Cortex of kidney (tissue), 1 donor: ENCODE measurements at regions not wholly inside any gene's neighbourhood (a gene's known extent, or its start where the extent isn't known, plus 50 kb on each side); places are given as distances from the start of the nearest gene placed in this dataset.

Source experiments
- DNase-seq: peaks from one replicate; lab custom pipeline; 2025; lab: John Stamatoyannopoulos, UW

DNA sequence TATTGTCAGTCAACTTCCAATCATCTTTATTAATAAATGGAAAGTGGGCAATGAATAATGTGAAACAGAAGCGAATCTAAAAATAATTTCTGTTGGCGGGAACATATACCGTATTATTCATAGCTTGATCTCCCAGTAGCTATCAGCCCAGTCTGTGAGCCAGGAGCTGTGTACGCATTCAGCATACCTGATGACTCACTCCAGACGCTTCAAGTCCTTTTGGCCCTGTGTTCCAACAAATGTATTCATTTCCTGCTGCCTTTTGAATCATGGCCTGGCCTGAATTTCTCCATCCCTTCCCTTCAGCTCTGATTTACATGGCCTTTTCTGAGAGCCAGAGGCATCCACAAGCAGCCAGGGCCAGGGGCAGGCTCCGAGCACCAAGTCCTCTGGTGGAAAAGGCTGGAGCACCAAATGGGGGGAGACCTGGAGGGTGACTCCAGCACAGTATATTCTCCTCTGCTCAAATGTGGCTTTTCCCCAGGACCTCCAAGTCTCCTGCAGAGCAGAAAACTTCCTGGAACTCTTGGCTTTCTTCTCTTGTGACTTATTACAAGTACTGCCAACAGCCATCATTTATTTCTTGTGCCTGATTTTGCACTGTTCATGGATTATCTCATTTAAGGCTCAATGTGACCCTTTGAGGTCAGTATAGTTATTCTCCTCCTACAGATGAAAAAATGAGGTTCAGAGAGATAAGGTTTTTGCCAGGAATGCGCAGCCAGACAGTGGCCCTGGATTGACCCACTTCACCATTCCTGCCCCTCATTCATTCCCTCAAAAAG lies 108.7 kb downstream of the EN1 start:
- DNase-seq, result no peak

DNA sequence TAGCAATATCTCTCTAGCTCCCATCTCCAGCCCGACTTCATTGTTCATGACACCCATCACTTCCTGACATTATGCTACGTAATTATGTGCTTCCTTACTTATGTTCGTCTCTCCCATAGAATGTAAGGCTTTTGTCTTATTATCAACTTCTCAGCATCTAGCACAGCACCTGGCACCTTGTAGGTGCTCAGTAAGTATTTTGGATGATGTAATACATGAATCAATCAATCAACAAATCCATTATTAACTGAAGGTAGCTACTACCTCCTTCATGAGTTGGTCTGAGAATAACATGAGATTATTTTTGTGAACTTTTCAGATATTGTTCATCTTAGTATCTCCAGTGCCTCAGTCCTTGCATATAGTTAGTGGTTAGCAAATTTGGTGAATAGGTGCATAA lies 109.3 kb downstream of the EN1 start:
- no peak for DNase-seq

DNA sequence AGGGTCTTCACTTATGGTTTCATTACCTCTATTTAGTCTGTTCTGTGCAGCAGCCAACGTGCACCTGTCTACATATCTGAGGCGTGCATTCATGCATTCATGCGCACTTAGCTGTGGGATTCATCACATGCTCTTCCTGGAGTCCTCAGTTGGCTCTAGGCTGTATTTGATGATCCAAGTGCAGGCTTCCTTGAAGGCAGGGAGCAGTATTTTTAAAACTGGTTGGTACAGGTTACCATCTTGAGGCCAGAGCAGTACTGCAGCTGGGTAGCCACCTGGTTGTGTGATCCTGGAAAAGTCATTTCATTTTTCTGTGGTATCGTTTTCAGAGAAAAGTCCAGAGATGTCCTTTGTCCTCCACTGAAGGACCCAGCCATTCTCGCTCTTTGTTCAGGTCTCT lies 109.8 kb downstream of the EN1 start:
- no peak for DNase-seq

DNA sequence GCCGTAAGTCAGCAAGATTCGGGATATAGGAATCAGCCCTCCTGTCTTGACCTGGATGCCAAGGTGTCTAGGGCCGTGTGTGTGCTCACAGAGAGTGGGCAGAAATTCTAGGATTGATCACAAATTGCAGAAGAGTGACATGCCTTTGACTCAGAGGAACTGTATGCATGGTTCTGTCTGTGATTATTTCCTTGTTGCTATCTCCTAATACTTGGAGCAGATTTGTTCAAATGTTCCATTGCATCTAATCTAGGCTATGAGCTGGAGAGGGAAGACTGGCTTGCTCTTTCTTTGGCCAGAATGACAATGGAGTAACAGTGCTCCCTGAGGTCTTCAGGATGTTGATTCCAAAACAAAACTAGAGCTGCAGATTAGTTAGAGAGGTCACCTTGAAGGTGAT lies 115.0 kb downstream of the EN1 start:
- no peak for DNase-seq

DNA sequence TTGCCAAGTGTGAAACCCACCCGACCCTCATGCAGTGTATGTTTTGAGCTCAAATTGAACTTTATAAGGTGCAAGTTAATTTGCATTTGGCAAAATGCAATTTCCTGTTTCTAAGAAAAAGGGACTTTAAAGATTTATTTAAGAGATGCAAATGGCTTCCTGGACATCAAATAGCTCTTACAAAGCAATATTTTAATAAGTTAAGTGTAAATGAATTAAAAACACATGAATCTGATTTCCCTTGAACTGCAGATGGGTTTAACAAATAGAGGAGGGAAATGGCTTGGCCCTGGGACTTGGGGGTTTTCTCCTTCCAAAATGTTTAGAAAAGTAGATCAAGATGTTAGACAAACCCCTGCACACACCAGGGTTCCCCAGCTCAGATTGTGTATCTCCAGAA lies 116.0 kb downstream of the EN1 start:
- DNase-seq, result no peak

DNA sequence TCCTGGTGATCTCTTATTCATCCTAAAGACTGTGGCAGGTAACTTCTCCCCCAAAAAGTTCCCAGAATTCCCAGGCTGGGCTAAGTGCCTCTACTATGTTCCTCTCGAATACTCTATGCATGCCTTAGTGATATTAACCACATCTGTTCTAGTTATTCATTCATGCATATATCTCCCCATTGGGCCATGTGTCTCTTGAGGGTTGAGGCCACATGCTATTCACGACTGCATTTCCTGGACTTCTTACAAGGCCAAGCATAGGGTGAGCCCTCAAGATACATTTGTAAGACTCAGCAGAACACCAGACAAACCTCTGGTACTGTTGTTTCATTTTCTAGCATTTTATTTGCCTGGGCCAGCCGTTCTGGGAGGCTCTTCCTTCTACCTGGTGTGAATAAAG lies 117.0 kb downstream of the EN1 start:
- DNase-seq, result no peak

DNA sequence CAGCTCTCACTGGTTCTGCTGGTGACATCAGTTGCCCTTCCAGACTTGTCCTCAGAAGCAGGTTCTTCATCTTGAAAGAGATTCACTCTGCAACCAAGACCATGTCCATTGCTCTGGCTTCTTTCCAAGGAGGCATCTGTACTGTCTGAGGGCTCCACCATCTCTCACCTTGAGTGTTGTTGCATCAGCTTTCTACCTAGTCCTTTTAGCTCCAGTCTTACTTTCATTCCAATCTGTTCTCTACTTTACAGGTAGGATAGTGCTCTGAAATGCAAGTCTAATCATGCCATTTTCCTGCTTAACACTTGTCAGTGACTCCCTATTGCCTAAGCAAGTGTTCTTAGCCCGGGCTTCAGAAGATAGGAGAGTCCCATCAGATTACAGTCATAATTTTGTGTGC lies 117.7 kb downstream of the EN1 start:
- DNase-seq, result no peak

DNA sequence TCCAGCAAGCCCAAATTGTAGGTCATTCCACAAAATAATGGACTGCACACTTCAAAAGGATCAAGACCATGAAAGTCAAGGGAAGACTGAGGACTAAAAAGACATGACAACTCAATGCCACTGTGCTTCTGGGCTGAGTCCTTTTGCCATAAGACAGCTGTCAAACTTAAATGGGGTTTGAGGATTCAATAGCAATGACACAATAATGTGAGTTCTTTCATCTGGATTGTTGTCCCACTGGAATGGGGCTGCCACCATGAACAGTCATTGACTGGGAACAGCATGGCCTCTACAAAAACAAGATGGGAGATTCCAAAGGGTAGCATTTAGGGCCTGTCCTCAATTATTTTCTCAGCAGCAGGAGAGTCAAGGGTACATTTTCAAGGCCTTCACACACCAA lies 118.5 kb downstream of the EN1 start:
- DNase-seq, result no peak

DNA sequence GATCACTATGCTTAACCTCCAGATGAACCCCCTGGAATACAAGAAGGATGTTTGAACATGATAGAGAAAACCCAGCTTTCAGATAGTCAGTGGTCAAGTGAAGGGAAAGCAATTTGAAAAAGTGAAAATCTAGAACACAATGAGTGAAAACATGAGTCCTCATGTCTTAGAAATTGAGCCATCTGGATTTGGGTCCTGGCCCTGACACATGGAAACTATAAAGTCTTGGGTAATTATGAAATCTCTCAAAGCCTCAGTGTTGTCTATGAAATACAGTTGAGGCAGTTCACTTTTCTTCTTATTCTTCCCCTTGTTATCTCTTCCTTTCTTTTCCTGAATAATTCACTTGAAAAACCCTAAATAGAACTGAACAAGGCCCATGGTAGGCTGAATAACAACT lies 120.6 kb downstream of the EN1 start:
- DNase-seq, result no peak

DNA sequence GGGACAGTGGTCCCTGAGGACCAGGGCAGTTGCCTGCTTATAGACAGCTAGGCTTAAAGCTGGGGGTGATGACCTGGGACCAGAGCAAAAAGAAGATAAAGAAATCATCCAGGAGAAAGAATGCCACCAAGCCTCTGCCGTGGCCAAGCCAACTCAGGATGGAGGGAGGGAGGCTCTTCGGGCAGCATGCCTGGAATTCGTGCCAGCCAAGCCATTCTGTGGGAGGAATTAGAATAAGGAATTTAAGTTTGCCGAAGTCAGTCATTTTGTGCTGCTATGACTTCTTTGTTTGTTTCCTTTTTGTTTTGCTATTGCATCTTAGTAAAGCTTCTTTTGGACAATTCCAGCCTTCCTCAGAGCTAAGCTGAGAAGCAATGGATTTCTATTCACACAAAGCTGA lies 124.1 kb downstream of the EN1 start:
- DNase-seq, result no peak

DNA sequence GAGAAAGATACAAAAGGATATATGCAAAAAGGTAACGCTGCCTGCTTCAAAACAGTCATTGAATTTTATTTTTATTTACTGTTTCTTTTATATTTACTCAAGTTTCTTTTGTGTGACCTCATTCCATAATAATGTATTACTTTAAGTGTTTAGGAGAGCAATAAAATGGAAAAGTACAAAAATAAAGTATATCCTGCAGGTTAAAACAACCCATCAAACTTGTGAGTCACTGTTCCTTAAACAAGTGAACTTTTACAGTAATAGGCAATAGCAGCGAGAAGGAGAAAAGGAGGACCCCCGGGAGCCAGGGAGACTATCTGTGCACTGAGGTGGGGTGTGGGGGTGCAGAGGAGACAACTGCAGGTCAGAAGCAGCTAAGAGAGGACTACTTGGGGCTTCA lies 124.5 kb downstream of the EN1 start:
- no peak for DNase-seq

DNA sequence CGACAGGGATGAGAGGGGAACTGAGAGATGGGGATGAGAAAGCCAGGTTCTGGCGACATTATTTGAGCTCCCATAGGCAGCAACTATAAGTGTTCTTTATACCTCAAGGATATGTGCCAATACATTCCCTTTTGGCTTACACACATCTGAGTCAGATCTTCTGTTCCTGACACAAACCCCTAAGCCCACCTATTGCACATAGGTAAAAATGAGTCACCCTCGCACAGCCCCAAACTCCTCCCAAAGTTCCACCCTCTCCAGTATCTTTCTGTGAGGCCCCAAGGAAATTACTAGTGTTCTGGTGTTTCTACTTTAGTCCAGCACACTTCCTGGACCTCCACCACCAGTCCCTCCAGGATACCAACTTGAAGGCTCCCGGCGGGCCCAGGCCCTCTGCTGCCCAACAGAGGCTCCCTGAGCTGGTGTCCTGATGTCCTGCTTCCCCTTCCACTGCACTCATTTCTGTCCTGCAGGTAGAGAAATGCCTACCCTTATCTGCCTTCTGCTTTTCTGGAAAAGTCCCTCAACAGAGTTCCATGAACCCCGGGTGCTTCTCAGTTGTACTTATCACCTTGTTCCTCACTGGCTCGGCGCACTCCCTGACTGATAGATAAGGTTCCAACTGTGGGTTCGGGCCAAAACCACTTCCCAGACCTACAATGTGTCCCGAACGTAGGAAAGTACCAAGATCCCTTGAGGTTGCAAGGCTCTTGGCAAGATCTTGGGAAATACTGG lies 125.5 kb downstream of the EN1 start:
- no peak for DNase-seq

DNA sequence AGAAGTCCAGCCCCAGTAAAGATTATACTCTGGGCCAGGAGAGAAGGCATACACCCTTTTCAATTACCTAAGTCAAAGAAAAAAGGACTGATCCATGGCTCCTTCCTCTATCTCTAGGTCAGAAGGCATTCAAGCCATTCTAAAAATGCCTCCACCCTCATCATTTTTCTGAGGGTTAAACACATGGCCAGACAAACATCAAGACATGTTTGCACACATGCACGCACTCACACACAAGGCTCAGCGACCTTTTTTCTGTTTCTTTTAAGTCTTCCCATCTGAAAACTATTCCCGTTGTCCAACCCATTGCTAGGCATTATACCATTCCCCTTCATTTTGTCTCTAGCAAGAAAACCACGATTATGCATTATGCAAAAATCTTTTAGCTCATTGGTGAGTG lies 126.6 kb downstream of the EN1 start:
- DNase-seq, result no peak

DNA sequence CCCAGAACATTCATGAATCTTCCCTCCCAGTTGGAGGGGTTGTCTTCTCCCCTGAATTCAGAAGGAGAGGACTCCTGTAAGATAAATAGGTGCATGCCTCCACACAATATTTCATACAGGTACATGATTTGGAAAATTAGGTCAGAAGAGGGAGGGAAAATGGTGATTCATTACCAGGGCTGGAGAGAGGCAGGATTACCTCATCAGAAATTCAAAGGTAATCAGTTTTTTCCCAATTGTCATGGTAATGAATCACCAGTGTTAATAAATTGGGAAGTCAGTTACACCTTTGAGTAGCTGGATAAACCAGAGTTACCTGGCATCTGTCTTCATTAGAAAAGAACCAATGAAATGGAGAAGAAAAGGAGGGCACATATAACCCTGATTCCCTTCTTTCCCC lies 128.5 kb downstream of the EN1 start:
- DNase-seq, result no peak

DNA sequence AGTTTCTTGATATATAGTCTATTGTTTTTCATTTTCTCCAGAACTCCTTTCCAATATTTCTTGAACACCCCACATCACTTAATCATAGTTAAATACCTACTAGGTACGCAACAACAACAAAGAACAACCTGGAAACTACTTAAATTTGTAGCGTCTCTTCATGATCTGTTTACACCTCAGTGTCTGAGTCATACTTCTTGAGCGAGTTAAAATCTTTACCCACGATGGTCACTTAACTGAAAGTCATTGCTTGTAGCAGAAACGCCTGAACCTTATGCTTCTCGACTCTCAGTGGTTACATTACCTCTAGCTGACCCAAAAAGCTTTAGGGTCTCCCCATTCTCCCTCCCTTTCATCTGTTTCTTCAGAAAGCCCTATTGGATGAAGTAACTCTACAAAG lies 131.3 kb downstream of the EN1 start:
- no peak for DNase-seq

DNA sequence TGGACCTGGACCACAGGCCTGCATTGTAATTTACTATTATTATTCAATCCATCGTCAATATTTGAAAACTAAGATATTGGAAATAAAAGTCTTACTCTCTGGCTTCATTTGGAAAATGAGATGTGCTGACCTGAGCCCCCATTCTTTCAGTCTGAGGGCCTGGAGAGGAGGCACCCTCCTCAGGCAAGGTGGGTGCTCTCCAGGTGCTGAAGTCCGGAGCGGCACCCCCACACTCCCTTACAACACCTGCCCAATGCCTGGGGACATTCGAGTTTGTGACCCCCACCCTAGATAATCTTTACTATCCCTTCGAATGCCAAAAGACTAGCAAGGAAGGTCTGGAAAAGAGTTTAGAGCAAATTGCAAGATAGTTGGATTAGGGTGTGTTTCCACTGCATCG lies 133.3 kb downstream of the EN1 start:
- DNase-seq, result no peak

DNA sequence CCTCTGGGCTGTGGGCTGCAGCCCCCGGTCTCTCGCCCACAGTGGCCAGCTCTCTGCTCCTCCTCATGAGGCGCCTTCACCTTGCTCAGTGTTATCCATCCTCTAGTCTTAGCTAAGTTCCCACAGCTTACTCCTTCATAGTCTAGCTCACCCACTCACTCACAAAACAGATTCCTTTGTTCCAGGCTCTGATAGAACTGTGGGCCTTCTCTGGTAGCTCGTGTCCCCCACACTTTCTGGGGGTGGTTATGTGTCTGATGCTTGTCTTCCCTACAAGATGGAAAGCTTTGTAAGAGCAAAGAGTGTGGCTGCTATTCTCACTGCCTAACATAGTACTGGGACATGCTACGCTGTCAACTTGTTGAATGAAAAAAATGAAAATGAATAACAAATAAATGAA lies 135.8 kb downstream of the EN1 start:
- DNase-seq, result no peak

DNA sequence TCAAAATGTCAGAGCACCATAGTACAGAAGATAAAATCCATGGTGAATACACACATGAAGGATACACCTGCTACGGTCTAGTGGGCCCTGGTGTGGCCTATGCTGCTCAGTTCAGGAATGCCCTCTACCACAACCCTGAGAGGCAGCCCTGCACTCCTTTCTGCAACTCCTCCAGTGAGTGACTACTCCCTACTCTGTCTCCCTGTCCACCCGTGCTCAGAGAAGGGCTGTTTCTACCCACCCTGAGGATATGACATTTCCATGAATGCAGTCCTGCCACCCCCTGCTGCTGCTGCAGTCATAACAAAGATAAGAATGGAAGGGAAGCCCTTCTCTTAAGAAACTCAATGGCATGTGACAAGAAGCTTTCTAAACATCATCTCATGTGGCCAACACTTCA lies 137.0 kb downstream of the EN1 start:
- no peak for DNase-seq

DNA sequence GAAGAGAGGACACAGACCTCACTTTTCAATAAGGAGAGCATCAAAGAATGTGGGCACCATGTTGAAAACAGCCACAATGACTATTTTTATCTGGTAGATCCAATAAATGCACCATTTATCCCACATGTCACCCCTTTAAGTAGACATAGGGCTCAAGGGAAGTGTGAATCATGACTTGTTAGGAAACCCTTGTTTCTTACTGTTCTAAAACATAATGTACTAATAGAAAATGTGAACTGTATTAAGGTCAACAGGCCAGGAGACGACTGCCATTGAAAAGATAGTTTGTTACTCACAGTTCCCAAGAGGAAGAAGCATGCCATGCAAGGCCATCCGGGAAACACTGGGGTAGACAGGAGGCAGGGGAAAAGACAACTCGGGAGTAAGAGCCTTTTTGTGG lies 137.7 kb downstream of the EN1 start:
- no peak for DNase-seq

DNA sequence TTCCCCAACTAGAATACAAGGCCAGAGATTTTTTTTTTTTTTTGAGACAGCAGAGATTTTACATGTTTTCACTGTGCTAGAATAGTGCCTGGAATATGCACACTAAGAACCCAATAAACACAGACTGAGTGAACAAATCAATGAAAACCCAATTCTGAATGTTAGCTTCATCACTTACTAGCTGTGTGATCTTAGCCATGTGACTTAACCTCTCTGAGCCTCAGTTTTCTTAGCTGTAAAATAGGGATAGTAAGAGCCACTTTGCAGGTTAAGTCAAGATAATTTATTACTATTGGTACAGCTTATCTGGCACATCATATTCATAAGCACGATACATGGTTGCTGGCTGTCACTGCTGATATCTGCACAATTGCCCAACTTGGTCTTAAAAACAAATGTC lies 140.6 kb downstream of the EN1 start:
- DNase-seq, result no peak

DNA sequence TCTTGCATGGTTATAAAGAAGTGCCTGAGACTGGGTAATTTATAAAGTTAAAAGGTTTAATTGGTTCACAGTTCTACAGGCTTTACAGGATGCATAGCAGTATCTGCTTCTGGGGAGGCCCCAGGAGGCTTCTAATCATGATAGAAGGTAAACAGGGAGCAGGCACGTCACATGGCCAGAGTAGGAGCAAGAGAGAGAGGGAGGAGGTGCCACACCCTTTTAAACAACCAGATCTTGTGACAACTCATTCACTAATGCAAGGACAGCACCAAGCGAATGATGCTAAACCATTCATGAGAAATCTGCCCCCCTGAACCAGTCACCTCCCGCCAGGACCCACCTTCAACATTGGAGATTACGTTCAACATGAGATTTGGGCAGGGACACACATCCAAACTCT lies 141.1 kb downstream of the EN1 start:
- DNase-seq, result no peak

DNA sequence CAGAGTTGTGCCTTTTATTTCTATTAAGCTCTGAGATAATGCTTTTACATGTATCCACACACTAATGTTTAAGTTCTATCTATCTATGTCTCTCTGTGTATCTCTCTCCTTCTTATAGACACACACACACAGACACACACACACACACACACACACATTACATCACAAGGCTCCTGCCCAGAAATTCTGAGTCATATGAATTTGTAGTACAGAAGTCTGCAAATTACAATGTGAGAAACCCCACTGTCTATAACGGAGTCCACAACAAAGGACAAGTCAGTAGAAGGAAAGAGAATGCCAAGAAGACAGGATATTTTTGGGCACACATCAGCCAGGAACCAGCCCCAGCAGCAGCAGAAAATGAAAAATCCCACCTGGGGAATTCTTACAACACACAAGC lies 142.4 kb downstream of the EN1 start:
- DNase-seq, result no peak

DNA sequence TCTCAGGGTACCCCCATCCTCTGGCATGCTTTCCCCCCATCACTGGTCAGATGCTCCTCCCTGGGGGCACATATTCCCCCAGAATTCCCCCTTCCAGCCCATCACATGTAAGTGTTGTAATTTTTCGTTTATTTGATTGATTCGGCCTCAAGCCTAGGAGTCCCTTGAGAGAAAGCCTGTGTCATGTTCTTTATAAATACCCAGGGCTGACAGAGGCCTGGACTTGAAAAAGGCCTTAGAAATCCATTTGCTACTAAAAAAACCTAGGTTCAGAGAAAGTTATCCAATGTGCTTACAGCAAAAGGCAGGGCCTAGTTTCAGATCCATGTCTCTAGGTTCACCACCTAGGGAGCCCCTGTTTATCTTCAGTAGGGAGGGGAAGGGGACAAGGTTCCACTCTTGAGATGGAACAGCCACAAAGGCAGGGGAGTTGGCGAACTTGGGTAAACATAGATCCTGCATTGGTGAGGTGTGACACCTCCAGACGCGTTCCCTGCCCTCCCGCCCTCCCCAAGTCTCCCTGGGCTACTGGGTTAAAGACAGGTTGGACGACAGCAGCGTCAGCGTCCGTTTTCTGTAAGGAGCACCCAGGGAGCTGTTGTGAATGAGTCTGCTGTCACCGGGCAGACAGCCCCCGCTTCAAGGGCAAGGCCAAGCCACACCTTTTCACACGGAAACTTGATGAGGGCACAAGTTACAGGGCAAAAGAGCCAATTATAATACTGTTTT lies 147.8 kb downstream of the EN1 start:
- no peak for DNase-seq
